HG02870 (cell line): ENCODE measurements at regions not wholly inside any gene's neighbourhood (a gene's known extent, or its start where the extent isn't known, plus 50 kb on each side); places are given as distances from the start of the nearest gene placed in this dataset.

Experiments
- ATAC-seq: cut with Tn5 transposase; IDR thresholded peaks from one replicate; pipeline ENCODE4 v1.9.1; 2021; ENCODE audit warnings: mild to moderate bottlenecking, moderate library complexity; ENCODE audit not compliant: unreplicated experiment

- no peak for ATAC-seq
Observed at GRCh38 chr10:131013281-131013912, 298.1 kb downstream of the TCERG1L start.

- ATAC-seq = no peak
Observed at GRCh38 chr10:131014271-131014670, 297.2 kb downstream of the TCERG1L start.

GRCh38 chr10:131015271-131015670, 296.2 kb downstream of the TCERG1L start:
- no peak for ATAC-seq

GRCh38 chr10:131016556-131016955, 295.0 kb downstream of the TCERG1L start:
- no peak for ATAC-seq

DNA sequence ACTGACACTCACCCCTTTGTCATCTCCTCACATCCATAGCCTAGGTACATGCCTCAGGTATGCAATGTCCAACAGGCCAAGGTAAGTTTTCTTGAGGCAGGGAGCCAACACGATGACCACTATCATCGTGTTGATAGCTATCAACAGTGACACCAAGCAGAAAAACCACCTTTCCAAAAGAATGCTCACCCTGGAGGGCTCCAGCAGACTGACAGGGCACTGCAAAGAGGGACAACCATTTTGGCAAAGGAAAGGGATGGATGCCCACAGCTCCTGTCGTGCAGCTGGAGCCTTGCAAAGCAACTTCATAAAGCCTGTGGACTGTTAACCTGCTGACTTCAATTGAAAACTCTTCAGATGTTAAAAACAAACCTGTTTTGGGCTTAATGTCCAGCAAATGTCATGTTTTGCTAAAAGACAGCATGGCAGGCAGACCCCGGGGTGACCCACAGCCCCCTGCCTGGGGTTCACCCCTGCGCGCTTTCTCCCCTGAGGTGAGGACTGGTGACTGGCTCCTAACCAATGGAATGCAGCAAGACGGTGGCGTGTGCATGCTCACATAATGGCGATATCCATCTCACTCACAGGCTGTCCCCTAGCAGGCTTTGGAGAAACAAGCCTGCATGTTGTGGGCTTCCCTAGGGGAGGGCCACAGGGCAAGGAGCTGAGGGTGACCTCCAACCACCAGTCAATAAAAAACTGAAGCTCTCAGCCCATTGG, 293.8 kb downstream of the TCERG1L start:
- ATAC-seq = no peak

GRCh38 chr10:131018886-131019500, 292.5 kb downstream of the TCERG1L start:
- no peak for ATAC-seq

DNA sequence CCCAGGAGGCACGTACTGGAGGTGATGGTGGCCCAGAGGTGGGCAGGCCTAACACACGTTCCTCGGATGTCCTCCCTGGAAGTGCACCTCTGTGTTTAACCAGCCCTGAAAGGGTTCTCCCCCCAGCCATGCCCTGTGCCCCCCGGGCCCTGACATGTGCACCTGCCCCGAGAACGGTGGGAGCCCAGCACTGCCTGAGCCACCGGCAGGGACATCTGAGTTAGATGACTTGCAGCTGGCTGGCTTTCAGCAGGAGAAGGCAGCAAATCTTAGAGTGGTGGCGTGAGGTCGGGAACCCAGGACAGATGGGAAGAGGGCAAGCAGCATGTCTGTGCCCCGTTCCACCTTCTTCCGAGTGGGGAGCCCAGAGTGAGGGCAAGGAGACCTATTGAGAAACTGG, 291.8 kb downstream of the TCERG1L start:
- ATAC-seq = no peak

DNA sequence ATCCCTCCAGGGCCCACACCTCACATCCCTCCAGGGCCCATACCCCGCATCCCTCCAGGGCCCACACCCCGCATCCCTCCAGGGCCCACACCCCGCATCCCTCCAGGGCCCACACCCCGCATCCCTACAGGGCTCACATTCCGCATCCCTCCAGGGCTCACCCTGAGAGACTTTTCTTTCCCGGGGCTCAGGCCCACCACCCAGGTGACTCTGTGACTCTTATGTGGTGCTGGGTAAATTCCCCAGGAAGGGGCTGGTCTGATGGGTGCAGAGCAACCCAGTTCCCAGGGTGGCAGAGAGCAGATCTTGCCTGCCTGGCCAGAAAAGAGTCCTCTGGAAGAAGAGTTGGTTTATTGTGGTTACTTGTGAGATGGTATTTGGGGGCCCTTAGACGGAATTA, 290.7 kb downstream of the TCERG1L start:
- ATAC-seq = no peak

- no peak for ATAC-seq
Observed at GRCh38 chr10:131021246-131021895, 290.1 kb downstream of the TCERG1L start.

- ATAC-seq = no peak
Observed at GRCh38 chr10:131021969-131022368, 289.6 kb downstream of the TCERG1L start.

DNA sequence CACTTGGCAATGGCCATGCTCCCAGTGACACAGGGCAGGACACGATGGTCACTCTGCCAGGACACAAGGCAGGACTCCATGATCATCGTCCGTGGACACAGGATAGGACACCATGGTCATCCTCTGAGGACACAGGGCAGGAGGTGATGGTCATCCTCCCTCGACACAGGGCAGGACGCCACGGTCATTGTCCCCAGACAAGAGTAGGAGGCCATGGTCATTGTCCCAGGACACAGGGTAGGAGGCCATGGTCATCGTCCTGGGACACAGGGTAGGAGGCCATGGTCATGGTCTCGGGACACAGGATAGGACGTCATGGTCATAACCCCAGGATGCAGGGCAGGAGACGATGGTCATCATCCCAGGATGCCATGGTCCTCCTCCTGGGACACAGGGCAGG, 289.2 kb downstream of the TCERG1L start:
- ATAC-seq = no peak

DNA sequence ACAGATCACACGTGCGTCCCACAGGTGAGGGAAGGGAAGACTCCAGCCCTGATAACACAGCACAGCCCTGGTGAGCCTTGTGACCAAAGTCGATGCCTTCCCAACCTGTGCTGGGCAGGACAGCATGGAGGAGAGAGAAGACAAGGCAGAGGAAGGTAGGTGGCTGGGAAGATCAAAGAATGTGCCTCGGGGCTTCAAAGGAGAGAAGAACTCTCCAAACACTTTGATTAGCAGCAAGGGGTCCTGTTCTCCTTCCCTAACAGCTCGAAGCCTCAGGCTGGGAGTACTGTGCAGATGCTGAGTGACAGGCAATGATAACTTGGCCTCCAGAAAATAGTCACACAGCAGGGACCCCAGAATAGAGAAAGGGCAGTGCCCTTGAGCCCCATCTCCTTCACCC, 288.5 kb downstream of the TCERG1L start:
- no peak for ATAC-seq

DNA sequence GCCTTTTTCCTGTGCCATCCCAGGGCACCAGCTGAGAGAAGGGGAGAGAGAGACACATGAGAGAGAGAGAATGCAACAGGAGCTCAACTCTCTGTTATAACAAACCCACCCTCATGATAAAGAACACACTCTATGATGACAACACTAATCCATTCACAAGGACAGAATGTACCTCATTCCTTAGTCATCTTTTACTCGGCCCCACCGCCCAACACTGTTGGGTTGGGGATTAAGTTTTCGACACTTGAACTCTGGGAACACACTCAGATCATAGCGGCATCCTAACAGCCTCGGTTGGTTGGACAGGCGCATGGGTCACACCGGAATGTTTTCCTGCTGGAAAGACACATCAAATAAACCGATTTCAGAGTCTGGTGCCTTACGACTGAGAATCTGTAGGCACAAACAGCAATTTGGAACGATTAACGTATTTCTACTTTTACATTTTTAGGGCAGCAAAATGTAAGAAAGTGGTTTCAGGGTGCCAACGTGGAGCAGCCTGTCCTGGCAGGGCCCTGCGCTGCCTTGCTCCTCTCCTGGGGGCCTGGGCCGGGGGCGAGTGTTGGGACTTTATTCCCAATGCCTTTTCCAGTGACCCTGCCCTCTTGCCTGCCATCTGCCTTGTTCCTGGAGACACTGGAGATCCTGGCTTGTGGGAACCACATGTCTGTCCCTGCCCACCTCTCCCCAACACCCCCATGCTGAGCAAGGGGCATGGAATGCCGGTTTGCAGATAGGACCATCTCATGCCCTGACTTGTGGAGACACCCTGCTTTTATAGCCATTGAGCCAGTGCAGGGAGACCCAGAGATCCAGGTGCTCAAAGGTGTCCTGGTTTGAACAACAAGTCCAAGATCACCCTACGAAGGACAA, 287.0 kb downstream of the TCERG1L start:
- no peak for ATAC-seq

GRCh38 chr10:131025333-131025732, 286.2 kb downstream of the TCERG1L start:
- ATAC-seq = no peak

GRCh38 chr10:131027256-131027655, 284.3 kb downstream of the TCERG1L start:
- ATAC-seq = no peak

- no peak for ATAC-seq
Observed at GRCh38 chr10:131031346-131031745, 280.2 kb downstream of the TCERG1L start.

- no peak for ATAC-seq
Observed at GRCh38 chr10:131032329-131033165, 279.0 kb downstream of the TCERG1L start.

- no peak for ATAC-seq
Observed at GRCh38 chr10:131033166-131034085, 278.1 kb downstream of the TCERG1L start.

DNA sequence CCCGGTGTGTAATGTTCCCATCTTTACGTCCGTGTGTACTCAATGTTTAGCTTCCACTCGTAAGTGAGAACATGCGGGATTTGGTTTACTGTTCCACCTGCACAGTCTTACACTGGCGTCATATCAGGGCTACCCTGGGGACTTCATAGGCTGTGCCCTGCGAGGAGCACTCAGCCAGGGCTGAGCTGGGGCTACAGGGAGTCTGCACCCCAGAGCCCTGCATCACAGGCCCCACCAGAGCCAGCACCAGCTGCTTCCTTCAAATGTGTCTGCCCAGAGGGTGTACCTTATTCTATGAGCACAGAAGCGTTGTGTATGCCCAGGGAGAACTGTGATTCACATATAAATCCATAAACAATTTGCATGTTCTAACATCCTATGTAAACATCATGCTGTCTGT, 277.1 kb downstream of the TCERG1L start:
- ATAC-seq = no peak
